ENCODE measurements at regions not wholly inside any gene's neighbourhood (a gene's known extent, or its start where the extent isn't known, plus 50 kb on each side); places are given as distances from the start of the nearest gene placed in this dataset.

DNA sequence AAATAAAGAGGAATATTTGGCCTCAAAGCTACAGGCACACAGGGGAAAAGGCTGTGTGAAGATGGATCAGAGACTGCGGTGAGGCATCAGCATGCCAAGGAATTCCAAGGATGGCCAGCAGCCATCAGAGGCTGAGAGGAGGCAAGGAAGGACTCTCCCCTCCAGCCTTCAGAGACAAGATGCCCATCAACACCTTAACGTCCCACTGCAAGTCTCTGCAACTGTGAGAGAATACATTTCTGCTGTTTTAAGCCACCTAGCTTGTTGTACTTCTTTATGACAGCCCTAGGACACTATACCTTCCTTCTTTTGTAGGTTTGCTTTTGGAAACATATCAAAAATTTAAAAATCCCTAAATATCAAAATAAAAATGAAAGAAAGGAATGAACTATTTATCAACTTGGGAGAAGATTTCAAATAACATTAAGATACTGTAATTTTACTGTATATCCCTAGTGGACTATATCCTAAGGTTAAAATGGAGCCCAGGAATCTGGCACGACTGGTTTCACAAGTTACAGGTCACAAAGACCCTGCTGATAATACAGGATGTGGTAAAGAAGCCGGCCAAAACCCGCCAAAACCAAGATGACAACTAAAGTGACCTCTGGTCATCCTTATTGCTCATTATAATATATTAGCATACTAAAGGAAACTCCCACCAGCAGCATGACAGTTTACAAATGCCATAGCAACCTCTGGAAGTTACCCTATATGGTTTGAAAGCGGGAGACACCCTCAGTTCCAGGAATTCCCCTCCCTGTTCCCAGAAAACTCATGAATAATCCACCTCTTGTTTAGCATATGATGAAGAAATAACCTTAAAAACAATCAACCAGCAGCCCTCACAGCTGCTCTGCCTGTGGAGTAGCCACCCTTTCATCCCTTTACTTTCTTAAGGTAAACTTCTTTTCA, 185.2 kb downstream of the AVL9 start:
- Histone ChIP-seq H3K4me1 (ENCODE audit: insufficient read depth, low read length, poor library complexity, severe bottlenecking) (no peaks in the 10 kb centered on the region), H2AFZ (ENCODE audit: low read length) (no peak overlapping the region), H3K27ac (ENCODE audit: low read depth, low read length, poor library complexity, severe bottlenecking) (no peak overlapping the region), H3K4me2 (ENCODE audit: low read length) (no peak overlapping the region), H3K9me3 (ENCODE audit: low read length) (no peaks in the 10 kb centered on the region), H3K36me3 (ENCODE audit: insufficient read depth, low read length) (no peaks in the 10 kb centered on the region), H4K20me1 (ENCODE audit: insufficient read depth, low read length) (no peaks in the 10 kb centered on the region), H3K4me3 (ENCODE audit: low read depth, low read length, poor library complexity, severe bottlenecking) (no peak overlapping the region), H3K9me2 (ENCODE audit: insufficient read depth, low read length) (no peaks in the 10 kb centered on the region), H3K79me2 (ENCODE audit: insufficient read depth, low read depth, low read length) (no peaks in the 10 kb centered on the region)
- TF ChIP-seq EZH2phosphoT487 (IDR thresholded peaks at IDR 0.05; ENCODE audit: borderline replicate concordance, low read depth, low read length) = no peak
- TF ChIP-seq, protein P1, sequence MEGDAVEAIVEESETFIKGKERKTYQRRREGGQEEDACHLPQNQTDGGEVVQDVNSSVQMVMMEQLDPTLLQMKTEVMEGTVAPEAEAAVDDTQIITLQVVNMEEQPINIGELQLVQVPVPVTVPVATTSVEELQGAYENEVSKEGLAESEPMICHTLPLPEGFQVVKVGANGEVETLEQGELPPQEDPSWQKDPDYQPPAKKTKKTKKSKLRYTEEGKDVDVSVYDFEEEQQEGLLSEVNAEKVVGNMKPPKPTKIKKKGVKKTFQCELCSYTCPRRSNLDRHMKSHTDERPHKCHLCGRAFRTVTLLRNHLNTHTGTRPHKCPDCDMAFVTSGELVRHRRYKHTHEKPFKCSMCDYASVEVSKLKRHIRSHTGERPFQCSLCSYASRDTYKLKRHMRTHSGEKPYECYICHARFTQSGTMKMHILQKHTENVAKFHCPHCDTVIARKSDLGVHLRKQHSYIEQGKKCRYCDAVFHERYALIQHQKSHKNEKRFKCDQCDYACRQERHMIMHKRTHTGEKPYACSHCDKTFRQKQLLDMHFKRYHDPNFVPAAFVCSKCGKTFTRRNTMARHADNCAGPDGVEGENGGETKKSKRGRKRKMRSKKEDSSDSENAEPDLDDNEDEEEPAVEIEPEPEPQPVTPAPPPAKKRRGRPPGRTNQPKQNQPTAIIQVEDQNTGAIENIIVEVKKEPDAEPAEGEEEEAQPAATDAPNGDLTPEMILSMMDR (conservative IDR thresholded peaks at IDR 0.05; ENCODE audit: low read length) = no peak
- intact Hi-C loops (cut with micrococcal nuclease; ENCODE audit: unreplicated experiment) = no loop called here
- ChIA-PET CTCF (ENCODE audit: unreplicated experiment) (no interaction called here), POLR2A (no interaction called here)
- no TSS peak for BruUV-seq (replicated peaks)
- DNase-seq (ENCODE audit: low spot score) = no peak

DNA sequence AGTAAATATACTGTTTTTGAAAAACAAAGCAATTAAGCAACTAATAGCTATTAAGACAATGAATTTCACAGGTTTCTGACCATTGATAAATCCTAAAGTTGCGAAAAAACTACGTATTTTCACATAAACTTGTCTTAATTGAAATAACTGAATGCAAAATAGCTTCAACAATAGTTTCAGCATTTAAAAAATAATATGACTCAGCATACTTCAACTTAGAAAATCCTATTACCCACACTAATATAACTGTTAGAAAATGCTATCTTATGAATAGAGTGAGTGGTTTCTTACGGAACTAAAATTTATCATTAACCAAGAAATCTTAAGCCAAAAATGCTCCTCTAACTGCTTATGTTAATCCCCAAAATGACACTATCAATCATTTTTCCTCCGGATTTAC, 183.9 kb downstream of the AVL9 start:
- no peak for TF ChIP-seq EZH2phosphoT487 (IDR thresholded peaks at IDR 0.05; ENCODE audit: borderline replicate concordance, low read depth, low read length)
- TF ChIP-seq, protein P1 (conservative IDR thresholded peaks at IDR 0.05; ENCODE audit: low read length) = no peak
- intact Hi-C loops (cut with micrococcal nuclease; ENCODE audit: unreplicated experiment) = no loop called here
- no peaks in the 10 kb centered on the region for H3K36me3 ChIP-seq (ENCODE audit: insufficient read depth, low read length)
- no peak overlapping the region for H3K4me2 ChIP-seq (ENCODE audit: low read length)
- H3K79me2 ChIP-seq (ENCODE audit: insufficient read depth, low read depth, low read length) = no peaks in the 10 kb centered on the region
- no peak overlapping the region for H3K27ac ChIP-seq (ENCODE audit: low read depth, low read length, poor library complexity, severe bottlenecking)
- no peak overlapping the region for H3K4me3 ChIP-seq (ENCODE audit: low read depth, low read length, poor library complexity, severe bottlenecking)
- no peaks in the 10 kb centered on the region for H3K9me3 ChIP-seq (ENCODE audit: low read length)
- no peak overlapping the region for H2AFZ ChIP-seq (ENCODE audit: low read length)
- CTCF ChIA-PET (ENCODE audit: unreplicated experiment) = no interaction called here
- H3K4me1 ChIP-seq (ENCODE audit: insufficient read depth, low read length, poor library complexity, severe bottlenecking) = no peaks in the 10 kb centered on the region
- no TSS peak for BruUV-seq (replicated peaks)
- POLR2A ChIA-PET = no interaction called here
- no peak for DNase-seq (ENCODE audit: low spot score)
- H4K20me1 ChIP-seq (ENCODE audit: insufficient read depth, low read length) = no peaks in the 10 kb centered on the region
- no peaks in the 10 kb centered on the region for H3K9me2 ChIP-seq (ENCODE audit: insufficient read depth, low read length)

DNA sequence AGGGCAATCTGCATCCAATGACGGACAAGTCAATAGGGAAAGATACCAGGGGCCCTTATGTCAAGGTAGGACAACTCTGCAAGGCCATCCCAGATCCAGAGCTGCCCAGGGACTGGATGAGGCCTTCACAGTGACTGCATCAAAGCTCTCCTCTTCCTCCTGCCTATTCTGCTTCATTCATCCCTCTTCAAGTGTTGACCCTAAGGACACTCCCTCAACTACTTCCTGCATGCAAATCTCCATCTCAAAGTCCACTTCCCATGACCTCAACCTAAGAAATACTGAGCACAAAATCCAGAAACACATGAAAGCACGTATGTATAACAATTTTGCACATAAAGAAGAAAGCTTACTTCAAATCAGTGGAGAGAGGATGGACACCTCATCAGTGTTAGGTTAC, 182.3 kb downstream of the AVL9 start:
- Histone ChIP-seq H2AFZ (ENCODE audit: low read length) (no peak overlapping the region), H3K9me3 (ENCODE audit: low read length) (no peaks in the 10 kb centered on the region), H3K9me2 (ENCODE audit: insufficient read depth, low read length) (no peaks in the 10 kb centered on the region), H3K4me2 (ENCODE audit: low read length) (no peak overlapping the region), H3K36me3 (ENCODE audit: insufficient read depth, low read length) (no peaks in the 10 kb centered on the region), H3K4me3 (ENCODE audit: low read depth, low read length, poor library complexity, severe bottlenecking) (no peak overlapping the region), H3K27ac (ENCODE audit: low read depth, low read length, poor library complexity, severe bottlenecking) (no peak overlapping the region), H3K4me1 (ENCODE audit: insufficient read depth, low read length, poor library complexity, severe bottlenecking) (no peaks in the 10 kb centered on the region), H3K79me2 (ENCODE audit: insufficient read depth, low read depth, low read length) (no peaks in the 10 kb centered on the region), H4K20me1 (ENCODE audit: insufficient read depth, low read length) (no peaks in the 10 kb centered on the region)
- no peak for DNase-seq (ENCODE audit: low spot score)
- BruUV-seq (replicated peaks) = no TSS peak
- POLR2A ChIA-PET = interaction anchor here (0.6 kb wide), 1 partner anchor 362 kb away, joined by 3 read pairs; no protein-coding TSS in a partner anchor
- CTCF ChIA-PET (ENCODE audit: unreplicated experiment) = no interaction called here
- intact Hi-C loops (cut with micrococcal nuclease; ENCODE audit: unreplicated experiment) = no loop called here
- no peak for TF ChIP-seq EZH2phosphoT487 (IDR thresholded peaks at IDR 0.05; ENCODE audit: borderline replicate concordance, low read depth, low read length)
- TF ChIP-seq, protein P1 (conservative IDR thresholded peaks at IDR 0.05; ENCODE audit: low read length) = no peak
